CD4-positive, alpha-beta T cell treated with Interleukin-6 for 4 hours (primary cell): ENCODE measurements at regions not wholly inside any gene's neighbourhood (a gene's known extent, or its start where the extent isn't known, plus 50 kb on each side); places are given as distances from the start of the nearest gene placed in this dataset.

Experiments used
- DNase-seq: peaks from one replicate; pipeline ENCODE4 v3.0.0-alpha.2; 2020; ENCODE audit warnings: mixed read lengths

DNA sequence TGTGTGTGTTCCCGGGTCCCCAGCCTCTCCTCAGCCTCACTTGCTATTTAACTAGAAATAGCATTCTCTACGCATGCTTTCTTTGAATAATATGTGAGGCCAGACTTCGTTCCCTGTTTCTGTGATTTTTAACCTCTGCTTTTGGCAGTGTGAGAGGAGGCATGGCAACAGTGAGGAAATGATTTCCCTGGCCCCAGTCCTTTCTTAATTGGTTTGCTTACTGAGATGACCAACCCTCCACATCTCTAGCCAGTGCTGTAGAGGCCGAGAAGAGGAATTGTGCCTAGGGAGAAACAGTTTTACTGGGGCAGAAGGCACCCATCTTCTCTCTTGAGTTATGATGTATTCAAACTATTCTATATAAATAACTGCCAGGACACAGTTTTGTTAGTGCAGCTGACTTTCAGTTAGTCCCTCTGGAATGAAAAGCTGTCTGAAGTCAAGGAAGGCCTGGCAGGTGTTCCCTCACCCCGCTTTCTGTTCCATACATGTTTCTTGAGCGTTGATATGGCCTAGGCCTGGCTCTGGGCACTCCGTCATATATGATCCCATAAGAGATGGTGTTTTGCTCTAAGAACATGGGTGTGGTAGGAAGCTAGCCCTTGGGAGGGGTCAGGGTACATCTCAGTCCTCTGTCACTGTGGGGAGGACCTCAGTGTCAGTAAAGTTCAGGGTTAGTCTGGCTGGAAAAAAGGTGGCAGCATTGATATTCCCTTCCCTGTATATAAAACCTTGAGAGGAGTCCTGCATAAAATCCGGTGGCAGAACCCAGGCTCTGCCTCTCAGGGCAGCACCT, 73.7 kb upstream of the NPAS1 start:
- no peak for DNase-seq

DNA sequence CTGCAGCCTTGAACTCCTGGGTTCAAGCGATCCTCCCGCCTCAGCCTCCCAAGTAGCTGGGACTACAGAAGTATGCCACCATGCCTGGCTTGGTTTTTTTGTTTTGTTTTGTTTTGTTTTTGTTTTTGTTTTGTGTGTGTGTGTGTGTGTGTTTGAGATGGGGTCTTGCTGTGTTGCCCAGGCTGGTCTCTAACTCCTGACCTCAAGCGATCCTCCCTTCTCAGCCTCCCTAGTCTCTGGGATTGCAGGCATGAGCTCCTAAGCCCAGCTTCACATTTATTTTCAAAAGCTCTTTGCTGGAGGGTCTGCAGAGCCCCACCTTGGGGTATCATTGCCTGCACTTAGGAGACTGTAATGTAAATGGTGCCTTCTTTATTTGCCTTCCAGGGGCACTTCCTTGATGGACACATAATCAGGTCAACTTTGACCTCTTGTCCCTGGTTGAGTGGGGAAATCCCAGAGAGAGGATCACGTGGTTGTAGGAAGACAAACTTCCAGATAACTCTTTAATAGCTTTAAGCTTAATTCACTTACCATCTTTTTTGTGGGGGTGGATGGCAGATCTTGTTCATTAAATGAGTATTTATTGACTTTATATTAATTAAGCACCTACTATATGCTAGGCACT, 72.9 kb upstream of the NPAS1 start:
- DNase-seq, result no peak

DNA sequence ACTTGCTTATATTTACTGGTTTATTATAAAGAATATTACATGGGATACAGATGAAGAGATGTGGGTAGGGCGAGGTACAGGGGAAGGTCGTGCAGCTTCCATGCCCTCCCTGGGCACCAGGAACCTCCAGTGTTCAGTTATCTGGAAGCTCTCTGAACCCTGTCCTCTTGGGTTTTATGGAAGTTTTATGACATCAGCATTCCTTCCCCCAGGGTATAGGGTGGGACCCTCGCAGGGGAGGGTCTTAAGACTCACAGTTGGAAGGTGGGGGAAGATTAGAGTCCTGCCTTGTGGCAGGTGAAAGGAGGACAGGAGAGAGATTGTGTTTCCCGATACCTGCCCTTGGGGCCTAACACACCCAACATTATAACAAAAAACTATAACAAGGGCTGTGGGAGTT, 71.8 kb upstream of the NPAS1 start:
- DNase-seq, result no peak

DNA sequence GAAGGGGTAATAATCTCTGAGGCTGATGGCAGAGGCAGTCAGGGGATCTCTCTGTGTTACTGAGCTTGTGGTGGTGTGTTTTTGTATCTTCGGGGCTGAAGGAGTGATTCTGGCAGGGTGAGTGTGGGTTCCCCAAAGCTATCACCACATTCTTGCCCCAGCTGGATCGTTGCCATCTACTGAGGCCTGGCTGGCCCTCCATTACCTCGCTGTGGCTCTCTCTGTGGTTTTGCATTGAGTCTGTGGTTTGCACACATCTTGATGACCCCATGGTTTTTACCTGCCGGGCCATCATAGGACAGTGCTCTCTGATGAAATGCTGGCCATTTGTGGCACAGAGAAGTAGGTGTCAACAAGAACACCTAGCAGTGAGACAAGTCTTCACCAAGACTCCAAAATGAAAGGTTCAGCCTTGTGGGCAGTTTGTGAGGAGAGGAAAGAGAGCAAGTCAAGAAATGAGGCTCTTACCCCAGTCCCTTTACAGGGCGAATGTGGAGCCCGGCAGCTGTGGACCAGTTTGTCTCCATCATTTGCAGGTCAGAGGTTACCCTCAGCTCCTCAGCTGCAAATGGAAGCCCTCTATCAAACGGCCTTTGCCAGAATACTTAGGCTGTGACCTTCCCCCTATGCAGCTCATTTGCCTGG, 69.0 kb upstream of the NPAS1 start:
- DNase-seq, result no peak

DNA sequence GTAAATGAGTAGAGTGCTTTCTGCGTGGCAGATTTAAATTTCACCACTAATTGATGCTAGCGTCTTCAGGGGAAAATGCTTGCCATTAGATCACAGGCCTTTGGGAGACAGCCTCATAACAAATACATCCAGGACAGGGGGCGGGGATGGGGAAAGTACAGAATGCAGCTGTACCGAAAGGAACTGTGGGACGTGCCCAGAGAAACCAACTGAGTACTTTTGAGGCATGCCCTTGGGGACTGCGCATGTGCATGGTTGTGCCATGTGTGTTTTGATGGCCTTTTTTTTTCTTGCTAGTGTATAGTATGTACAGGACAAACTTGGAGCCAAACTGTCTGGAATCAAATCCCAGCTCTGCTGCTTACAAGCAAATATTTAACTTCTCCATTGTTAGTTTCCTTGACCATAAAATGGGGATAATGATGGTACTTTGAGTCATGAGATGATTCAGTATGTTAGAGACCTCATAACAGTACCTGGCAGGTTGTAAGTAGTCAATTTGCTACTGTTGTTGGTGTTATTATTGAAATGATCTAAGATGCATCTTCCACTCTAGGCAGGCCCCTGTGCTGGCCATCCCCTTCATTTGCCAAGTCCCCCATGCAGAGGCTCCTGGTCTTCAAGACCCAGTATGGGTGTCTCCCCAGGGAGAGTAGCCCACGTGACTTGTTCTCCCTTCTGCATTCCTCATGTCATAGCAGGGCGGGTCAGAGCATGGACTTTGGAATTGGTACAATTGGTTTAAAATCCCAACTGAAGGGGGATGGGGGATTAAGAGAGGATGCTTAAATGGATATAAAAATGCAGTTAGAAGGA, 68.3 kb upstream of the NPAS1 start:
- no peak for DNase-seq

DNA sequence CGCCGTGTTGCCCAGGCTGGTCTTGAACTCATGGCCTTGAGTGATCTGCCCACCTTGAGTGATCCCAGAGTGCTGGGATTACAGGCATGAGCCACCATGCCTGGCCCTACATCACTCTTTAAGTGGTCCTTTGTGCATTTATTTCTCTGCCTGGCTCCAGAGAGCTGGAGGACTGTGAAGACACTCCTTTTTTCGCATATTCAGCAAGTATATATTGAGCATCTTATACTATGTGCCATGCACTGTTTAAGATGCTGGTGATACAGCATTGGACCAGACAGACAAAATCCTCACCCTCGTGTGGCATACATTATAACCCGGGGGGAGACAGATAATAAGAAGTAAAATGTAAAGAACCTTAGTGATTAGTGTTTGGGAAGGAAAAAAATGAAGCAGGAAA, 66.8 kb upstream of the NPAS1 start:
- no peak for DNase-seq

DNA sequence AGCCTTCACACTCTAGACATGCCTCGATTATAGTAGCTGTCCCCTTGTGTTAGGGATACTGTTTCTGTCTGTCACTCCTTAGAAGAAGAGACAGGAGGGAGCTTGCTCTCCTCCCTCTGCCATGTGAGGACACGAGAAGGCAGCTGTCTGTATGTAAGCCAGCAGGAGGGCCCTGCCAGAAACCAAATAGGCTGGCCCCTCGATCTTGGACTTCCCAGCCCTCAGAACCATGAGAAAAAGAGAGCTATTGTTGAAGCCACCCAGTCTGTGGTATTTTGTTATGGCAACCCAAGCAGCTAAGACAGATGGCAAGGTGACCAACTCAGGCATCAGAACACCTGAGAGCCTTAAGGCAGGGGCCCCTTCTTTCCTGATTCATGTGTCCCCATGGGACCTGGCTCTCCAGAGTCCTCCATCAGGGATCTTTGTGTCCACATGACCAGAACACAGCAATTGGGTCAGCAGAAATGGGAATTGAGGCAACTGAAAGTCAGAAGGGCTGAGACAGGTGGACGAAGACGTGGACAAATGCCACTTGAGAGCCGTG, 65.6 kb upstream of the NPAS1 start:
- DNase-seq, result no peak

DNA sequence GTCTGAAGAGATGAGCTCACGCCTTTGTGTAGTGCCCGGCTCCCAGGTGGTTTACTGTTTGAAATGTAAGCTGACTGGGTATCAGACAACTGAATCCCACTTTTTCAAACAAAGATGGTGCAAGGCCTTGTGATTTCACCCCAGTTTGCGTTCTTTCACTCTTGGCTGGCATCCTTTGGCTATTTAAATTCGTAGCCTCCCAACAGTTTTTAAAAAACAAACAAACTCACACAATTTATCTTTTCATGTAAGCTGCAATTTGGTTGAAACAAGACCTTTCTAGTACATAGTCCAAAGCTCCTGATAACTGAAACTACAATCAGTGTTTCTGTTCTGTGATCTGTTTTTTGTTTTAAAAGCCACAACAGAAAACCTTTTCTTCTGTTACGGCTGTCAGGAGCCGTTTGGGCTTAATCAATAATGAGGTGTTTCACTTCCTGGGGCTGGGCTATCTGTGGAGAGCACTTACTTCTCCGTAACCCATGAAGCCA, 65.1 kb upstream of the NPAS1 start:
- peak; percentile 30 for DNase-seq

DNA sequence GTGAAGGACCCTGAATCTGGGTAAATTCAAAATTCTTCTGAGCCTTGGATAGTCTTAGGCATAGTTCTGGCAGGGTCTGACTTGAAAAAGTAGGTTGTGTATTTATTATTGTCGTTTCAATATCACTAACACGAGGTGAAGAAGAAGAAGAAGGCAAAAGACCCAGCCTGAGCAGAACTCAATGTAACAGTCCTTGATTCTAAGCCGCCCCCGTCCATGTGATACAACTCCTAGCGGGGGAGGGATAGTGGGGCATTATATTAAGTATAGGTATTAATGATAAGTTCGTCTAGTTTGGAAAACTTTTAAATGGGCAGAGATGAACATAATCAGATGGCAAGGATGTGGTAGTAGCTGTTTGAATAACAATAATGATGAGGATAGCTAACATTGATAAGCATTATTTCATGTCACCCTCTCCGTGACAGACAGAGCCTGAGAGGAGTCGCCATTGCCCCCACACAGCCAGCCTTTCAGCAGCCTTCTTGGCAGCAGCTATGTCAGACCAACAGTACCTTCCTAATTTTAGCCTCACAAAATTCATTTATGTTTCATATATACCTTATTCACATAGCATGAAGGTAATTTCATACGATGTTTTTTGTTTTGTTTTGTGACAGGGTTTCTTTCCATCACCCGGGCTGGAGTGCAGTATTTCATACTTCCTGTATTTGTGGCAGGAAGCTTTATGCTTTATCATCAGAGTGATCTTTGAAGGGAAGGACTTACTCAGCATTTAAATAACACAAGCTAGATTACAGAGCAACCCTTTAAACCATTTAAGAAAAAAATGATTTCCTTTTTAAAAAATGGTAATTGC, 64.4 kb upstream of the NPAS1 start:
- peak; percentile 37 for DNase-seq

DNA sequence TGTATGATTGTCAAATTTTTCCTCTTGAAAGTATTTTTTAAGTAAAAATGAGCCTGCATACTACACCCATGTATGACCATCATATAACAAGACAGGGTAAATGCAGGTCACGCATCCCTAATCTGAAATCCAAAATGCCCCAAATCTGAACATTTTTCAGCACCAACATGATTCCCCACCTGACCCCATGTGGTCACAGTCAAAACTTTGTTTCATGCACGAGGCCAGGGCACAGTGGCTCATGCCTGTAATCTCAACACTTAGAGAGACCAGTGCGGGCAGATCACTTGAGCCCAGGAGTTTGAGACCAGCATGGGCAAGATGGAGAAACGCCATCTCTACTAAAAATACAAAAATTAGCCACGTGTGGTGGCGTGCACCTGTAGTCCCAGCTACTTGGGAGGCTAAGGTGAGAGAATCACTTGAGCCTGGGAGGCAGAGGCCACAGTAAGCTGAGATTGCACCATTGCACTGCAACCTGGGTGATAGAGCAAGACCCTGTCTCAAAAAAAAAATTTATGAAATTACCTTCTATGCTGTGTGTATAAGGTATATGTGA, 63.7 kb upstream of the NPAS1 start:
- DNase-seq, result peak; percentile 23

DNA sequence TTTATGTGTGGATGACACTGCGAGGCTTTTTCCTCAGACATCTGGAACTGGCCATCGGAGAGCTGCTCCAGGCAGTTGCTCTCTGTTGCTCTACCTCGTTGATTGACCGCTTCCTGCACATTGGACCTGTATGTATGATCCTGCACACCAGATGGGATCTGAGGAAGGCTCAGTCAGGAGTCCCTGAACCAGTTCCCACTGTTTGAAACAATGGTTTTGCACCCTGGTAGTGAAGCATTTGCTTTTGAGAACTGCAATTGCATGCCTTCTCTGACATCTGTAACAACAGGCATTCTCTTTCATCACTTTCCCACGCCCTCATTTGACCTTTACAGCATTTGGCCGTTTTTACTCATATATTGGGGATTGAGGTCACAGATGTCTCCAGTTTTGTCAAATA, 61.1 kb upstream of the NPAS1 start:
- DNase-seq, result no peak

DNA sequence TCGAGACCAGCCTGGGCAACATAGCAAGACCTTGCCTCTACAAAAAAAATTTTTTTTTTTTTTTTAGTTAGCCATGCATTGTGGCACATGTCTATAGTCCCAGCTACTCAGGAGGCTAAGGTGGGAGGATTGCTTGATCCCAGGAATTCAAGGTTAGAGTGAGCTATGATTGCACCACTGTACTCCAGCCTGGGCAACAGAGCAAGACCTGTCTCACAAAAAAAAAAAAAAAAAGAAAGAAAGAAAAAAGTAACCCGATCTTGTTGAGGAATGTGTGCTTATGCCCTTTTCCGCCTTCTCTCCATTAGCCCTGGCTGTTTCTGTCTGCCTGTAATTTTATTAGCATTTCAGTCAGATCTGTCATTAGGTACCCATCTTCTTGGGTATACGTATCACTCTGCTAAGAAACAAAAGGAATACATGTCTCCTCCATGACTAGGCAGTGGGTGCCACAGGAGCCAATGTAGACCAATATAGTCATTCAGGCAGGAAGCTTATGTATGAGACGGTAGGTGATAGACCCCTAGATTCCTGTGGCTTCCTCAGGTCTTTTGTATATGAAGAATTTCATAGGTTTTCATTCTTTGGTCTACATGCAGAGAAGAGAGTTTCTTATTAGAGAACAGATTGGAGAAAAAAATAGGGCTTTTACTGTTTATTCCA, 59.6 kb upstream of the NPAS1 start:
- DNase-seq, result no peak

DNA sequence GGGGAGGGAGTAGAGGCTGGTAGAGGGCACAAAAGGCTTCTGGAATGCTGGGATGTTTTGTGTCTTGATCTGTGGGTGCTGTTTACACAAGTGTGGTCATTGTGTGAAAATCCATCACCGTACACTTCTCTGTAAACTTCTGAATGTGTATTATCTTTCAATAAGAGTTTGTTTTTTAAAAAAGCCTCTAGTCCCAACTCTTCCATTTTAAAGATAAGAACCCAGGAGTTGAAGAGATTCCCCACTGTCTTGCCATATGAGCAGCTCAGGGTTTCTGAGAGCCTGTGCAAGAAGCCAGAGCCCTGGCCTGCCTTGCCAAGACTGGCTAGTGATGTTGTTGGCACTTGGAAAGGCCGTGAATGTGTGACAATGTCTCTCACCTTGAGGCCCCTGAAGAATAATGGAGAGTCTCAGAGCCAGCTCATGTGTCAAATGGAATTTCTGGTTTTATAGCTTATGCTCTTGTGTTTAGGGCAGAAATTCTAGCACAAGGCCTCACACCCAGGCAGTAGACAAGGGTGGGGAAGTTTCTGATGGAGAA, 57.5 kb upstream of the NPAS1 start:
- DNase-seq, result no peak

DNA sequence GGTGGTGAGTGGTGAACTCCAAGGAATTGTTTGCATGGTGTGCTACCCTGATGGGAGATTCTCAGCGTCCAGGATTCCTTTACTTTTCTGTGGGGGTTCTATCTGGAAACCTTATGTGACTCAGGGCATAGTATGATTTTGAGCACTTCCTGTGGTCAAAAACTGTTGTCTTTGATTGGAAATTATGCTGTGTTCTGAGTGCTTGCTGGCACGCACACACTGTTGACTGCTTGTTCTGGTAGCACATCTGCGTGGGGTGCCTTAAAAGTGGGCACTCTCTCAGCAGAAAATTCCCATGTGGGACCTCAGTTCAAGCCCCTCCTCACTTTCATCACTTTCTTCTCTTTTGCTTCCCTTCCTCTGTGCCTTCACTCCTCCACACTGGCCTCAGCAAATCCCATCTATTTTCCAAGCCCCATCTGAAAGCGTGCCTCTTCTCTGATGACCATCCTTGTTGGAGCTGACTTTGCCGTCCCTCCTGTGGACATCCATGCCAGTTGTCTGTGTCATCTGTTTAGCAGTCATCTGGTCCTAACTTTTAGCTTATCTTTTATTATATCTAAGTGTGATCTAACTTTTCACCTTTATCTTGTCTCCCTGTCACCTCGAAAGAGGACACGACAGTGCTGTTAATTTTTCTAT, 56.4 kb upstream of the NPAS1 start:
- no peak for DNase-seq

DNA sequence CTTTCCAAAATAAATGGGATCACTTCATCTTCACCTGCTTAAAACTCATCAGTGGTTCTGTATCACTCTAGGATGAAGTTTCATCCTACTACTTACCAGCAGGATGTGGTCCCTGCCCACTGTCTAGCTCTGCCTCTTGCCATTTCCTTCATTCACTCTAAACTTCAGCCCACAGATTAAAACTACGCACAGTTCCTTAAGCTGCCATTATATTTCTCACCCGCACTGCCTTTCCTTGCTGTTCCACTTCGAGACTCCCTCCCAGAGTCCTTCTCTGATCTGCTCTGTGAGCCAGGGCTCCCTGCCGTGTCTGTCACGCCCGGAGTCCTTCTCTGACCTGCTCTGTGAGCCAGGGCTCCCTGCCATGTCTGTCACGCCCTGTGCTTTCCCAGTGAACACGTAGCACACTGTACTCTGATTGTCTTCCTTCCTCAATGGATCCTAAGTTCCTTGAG, 52.0 kb upstream of the NPAS1 start:
- DNase-seq, result peak; percentile 42
